Astrocyte (in vitro differentiated cells and primary cell): ENCODE measurements at regions not wholly inside any gene's neighbourhood (a gene's known extent, or its start where the extent isn't known, plus 50 kb on each side); places are given as distances from the start of the nearest gene placed in this dataset.
"Not testable (repeated sequence)": the region's sequence is repeated elsewhere in the genome, so short reads cannot be mapped to it uniquely, and the experiment has no call there.

ENCODE experiments used
- DNase-seq: peaks from one replicate; pipeline ENCODE4 v3.0.0-alpha.2; 2010; ENCODE audit warnings: low read depth
- FAIRE-seq: peaks from 2 replicates; lab custom pipeline; 2011; peaks lifted over from hg19 to GRCh38; lab: Jason Lieb, UNC
- H2AFZ ChIP-seq: 2 replicates; pipeline ENCODE4 v1.6.0; 2012; ENCODE audit warnings: low read depth, low read length, inconsistent platforms
- H3K27ac ChIP-seq: 2 replicates; pipeline ENCODE4 v1.5.1; 2011; ENCODE audit warnings: low read depth, low read length, inconsistent platforms
- H3K27me3 ChIP-seq: 2 replicates; pipeline ENCODE4 v1.6.0; 2011; ENCODE audit warnings: low read length, inconsistent platforms; ENCODE audit not compliant: insufficient read depth
- H3K36me3 ChIP-seq: 2 replicates; pipeline ENCODE4 v1.5.1; 2011; ENCODE audit warnings: low read length, inconsistent platforms; ENCODE audit not compliant: insufficient read depth
- H3K4me1 ChIP-seq: 2 replicates; pipeline ENCODE4 v1.5.1; 2011; ENCODE audit warnings: low read length, inconsistent platforms; ENCODE audit not compliant: insufficient read depth
- H3K4me2 ChIP-seq: 2 replicates; pipeline ENCODE4 v1.6.0; 2012; ENCODE audit warnings: low read length, inconsistent platforms
- H3K4me3 ChIP-seq: 2 replicates; pipeline ENCODE4 v1.5.1; 2011; ENCODE audit warnings: low read depth, mild to moderate bottlenecking, low read length, inconsistent platforms; ENCODE audit not compliant: insufficient read depth
- H3K79me2 ChIP-seq: 2 replicates; pipeline ENCODE4 v1.6.0; 2012; ENCODE audit warnings: mild to moderate bottlenecking, low read length, inconsistent platforms; ENCODE audit not compliant: insufficient read depth
- H3K9ac ChIP-seq: 2 replicates; pipeline ENCODE4 v1.6.0; 2012; ENCODE audit warnings: mild to moderate bottlenecking, low read length, inconsistent platforms
- H3K9me3 ChIP-seq: 2 replicates; pipeline ENCODE4 v1.5.1; 2012; ENCODE audit warnings: low read depth, mild to moderate bottlenecking, low read length, inconsistent platforms; ENCODE audit not compliant: insufficient read depth
- H4K20me1 ChIP-seq: 2 replicates; pipeline ENCODE4 v1.6.0; 2012; ENCODE audit warnings: low read length, inconsistent platforms; ENCODE audit not compliant: insufficient read depth
- H3K27ac Mint-ChIP-seq: one replicate; pipeline ENCODE4 v1.8.0; 2021; ENCODE audit warnings: mild to moderate bottlenecking, mixed read lengths; ENCODE audit not compliant: unreplicated experiment
- H3K27me3 Mint-ChIP-seq: one replicate; pipeline ENCODE4 v1.8.0; 2021; ENCODE audit warnings: low read depth, mixed read lengths; ENCODE audit not compliant: unreplicated experiment
- H3K36me3 Mint-ChIP-seq: one replicate; pipeline ENCODE4 v1.8.0; 2021; ENCODE audit warnings: low read depth, mixed read lengths; ENCODE audit not compliant: unreplicated experiment
- H3K4me1 Mint-ChIP-seq: one replicate; pipeline ENCODE4 v1.8.0; 2021; ENCODE audit warnings: low read depth, mixed read lengths; ENCODE audit not compliant: unreplicated experiment
- H3K4me3 Mint-ChIP-seq: one replicate; pipeline ENCODE4 v1.8.0; 2021; ENCODE audit warnings: mild to moderate bottlenecking, moderate library complexity, mixed read lengths; ENCODE audit not compliant: unreplicated experiment
- H3K9me3 Mint-ChIP-seq: one replicate; pipeline ENCODE4 v1.8.0; 2021; ENCODE audit warnings: mild to moderate bottlenecking, mixed read lengths; ENCODE audit not compliant: unreplicated experiment
- CTCF ChIP-seq: IDR thresholded peaks from 2 replicates; pipeline ENCODE4 v1.5.1; 2011; ENCODE audit warnings: low read depth, mild to moderate bottlenecking, inconsistent platforms, low read length, moderate library complexity; ENCODE audit not compliant: insufficient read depth
- EZH2 ChIP-seq: IDR thresholded peaks from 2 replicates; pipeline ENCODE4 v1.6.1; 2012; ENCODE audit warnings: mild to moderate bottlenecking, low read length, inconsistent platforms; ENCODE audit not compliant: insufficient read depth

- peaks cover 3% of the 10 kb centered on the region for H3K4me1 Mint-ChIP-seq
Measured at GRCh38 chr13:38073931-38074330, 204.4 kb upstream of the TRPC4 start.

GRCh38 chr13:38072696-38073095, 203.1 kb upstream of the TRPC4 start:
- H3K36me3 ChIP-seq = no peaks in the 10 kb centered on the region
- no peaks in the 10 kb centered on the region for H4K20me1 ChIP-seq
- TF ChIP-seq CTCF (no peak), EZH2 (no peak)
- Mint-ChIP-seq H3K36me3 (no peaks in the 10 kb centered on the region), H3K9me3 (peaks cover 4% of the 10 kb centered on the region), H3K27me3 (no peaks in the 10 kb centered on the region), H3K27ac (no peak overlapping the region), H3K4me3 (no peak overlapping the region), H3K4me1 (peaks cover 3% of the 10 kb centered on the region)
- H3K27me3 ChIP-seq = no peaks in the 10 kb centered on the region
- DNase-seq (no peak), FAIRE-seq (no peak)
- H3K9me3 ChIP-seq = no peaks in the 10 kb centered on the region
- H3K79me2 ChIP-seq = no peaks in the 10 kb centered on the region
- H3K4me1 ChIP-seq = no peaks in the 10 kb centered on the region
- no peak overlapping the region for H3K9ac ChIP-seq
- no peak overlapping the region for H3K27ac ChIP-seq
- no peak overlapping the region for H3K4me2 ChIP-seq
- no peak overlapping the region for H3K4me3 ChIP-seq
- no peak overlapping the region for H2AFZ ChIP-seq

More at GRCh38 chr13:38073931-38074330, 204.4 kb upstream of the TRPC4 start:
- H3K9me3 ChIP-seq = no peaks in the 10 kb centered on the region
- no peak overlapping the region for H3K27ac ChIP-seq
- H4K20me1 ChIP-seq = no peaks in the 10 kb centered on the region
- H3K36me3 ChIP-seq = no peaks in the 10 kb centered on the region
- H3K79me2 ChIP-seq = no peaks in the 10 kb centered on the region
- Mint-ChIP-seq H3K9me3 (no peaks in the 10 kb centered on the region), H3K4me3 (no peak overlapping the region), H3K36me3 (no peaks in the 10 kb centered on the region), H3K27ac (no peak overlapping the region), H3K27me3 (no peaks in the 10 kb centered on the region)
- no peaks in the 10 kb centered on the region for H3K27me3 ChIP-seq
- H3K4me2 ChIP-seq = no peak overlapping the region
- TF ChIP-seq EZH2 = no peak
- TF ChIP-seq CTCF = no peak
- DNase-seq (no peak), FAIRE-seq (no peak)
- H3K4me3 ChIP-seq = no peak overlapping the region
- H3K4me1 ChIP-seq = no peaks in the 10 kb centered on the region
- no peak overlapping the region for H3K9ac ChIP-seq
- H2AFZ ChIP-seq = no peak overlapping the region

GRCh38 chr13:38071340-38071739, 201.8 kb upstream of the TRPC4 start:
- not testable (repeated sequence) for H3K4me1 ChIP-seq, H3K4me2 ChIP-seq, DNase-seq, H3K4me3 Mint-ChIP-seq, H3K27ac Mint-ChIP-seq, H3K9ac ChIP-seq, H3K36me3 Mint-ChIP-seq, H3K9me3 Mint-ChIP-seq, H3K27ac ChIP-seq, H2AFZ ChIP-seq, H4K20me1 ChIP-seq, H3K27me3 Mint-ChIP-seq, H3K79me2 ChIP-seq, H3K9me3 ChIP-seq, H3K4me1 Mint-ChIP-seq, H3K4me3 ChIP-seq, FAIRE-seq, H3K36me3 ChIP-seq, H3K27me3 ChIP-seq
